ENCODE measurements at regions not wholly inside any gene's neighbourhood (a gene's known extent, or its start where the extent isn't known, plus 50 kb on each side); places are given as distances from the start of the nearest gene placed in this dataset.

GRCh38 chr17:77003699-77004098 is 135.5 kb downstream of the MGAT5B start (continued):
- TF ChIP-seq STAT6 (CRISPR knock-in tag; conservative IDR thresholded peaks at IDR 0.05; ENCODE audit: low read depth) (no peak), CBFB (CRISPR knock-in tag; IDR thresholded peaks at IDR 0.05; ENCODE audit: low read depth) (no peak), TP53 (CRISPR knock-in tag; IDR thresholded peaks at IDR 0.05) (no peak), USF1 (CRISPR knock-in tag; IDR thresholded peaks at IDR 0.05) (no peak), USF2 (CRISPR knock-in tag; IDR thresholded peaks at IDR 0.05) (no peak)

- DNase-seq (ENCODE audit: low spot score) (no peak), ATAC-seq (no peak)
- Mint-ChIP-seq H3K4me1 (peaks cover 10% of the 10 kb centered on the region), H3K4me3 (no peak overlapping the region), H3K36me3 (peaks cover 4% of the 10 kb centered on the region; the same call in 1 of the 2 replicates), H3K9me3 (peaks cover 7% of the 10 kb centered on the region), H3K27me3 (ENCODE audit: low read depth) (no peaks in the 10 kb centered on the region; the same call in 1 of the 2 replicates), H3K27ac (no peak overlapping the region)
- POLR2A ChIA-PET = interaction anchor here (0.5 kb wide), 1 partner anchor 67 kb away, joined by 7 read pairs; no protein-coding TSS in a partner anchor
- TF ChIP-seq USF2 (CRISPR knock-in tag; IDR thresholded peaks at IDR 0.05) = peak; percentile 50
- TF ChIP-seq ELF4 (CRISPR knock-in tag; IDR thresholded peaks at IDR 0.05; ENCODE audit: low read depth) = no peak
- TF ChIP-seq USF1 (CRISPR knock-in tag; IDR thresholded peaks at IDR 0.05) = peak; percentile 34; the same call in 1 of the 2 replicates
- CTCF ChIA-PET = interaction anchor here (0.8 to 3.3 kb wide), 5 partner anchors 25 to 139 kb away, joined by 3 to 26 read pairs (median 7); partner anchors contain the start of gene MGAT5B
Measured at GRCh38 chr17:77006971-77007649, 133.7 kb upstream of the SEC14L1 start.

- no peak for TF ChIP-seq JUN (CRISPR knock-in tag; IDR thresholded peaks at IDR 0.05)
- TF ChIP-seq OVOL2 (CRISPR knock-in tag; IDR thresholded peaks at IDR 0.05; ENCODE audit: borderline replicate concordance) = no peak
- no peak for TF ChIP-seq FOXK1 (CRISPR knock-in tag; IDR thresholded peaks at IDR 0.05)
- TF ChIP-seq ZNF512 (CRISPR knock-in tag; IDR thresholded peaks at IDR 0.05; ENCODE audit: borderline replicate concordance) = no peak
- peaks cover 7% of the 10 kb centered on the region for H3K9me3 Mint-ChIP-seq
- DNase-seq (ENCODE audit: low spot score) = no peak
- H3K27me3 Mint-ChIP-seq (ENCODE audit: low read depth) = no peaks in the 10 kb centered on the region; the same call in 1 of the 2 replicates
- no peak for ATAC-seq
- ChIA-PET CTCF (interaction anchor here (1.5 kb wide), 1 partner anchor 47 kb away, joined by 6 read pairs; no protein-coding TSS in a partner anchor), POLR2A (interaction anchor here (1.0 kb wide), 1 partner anchor 79 kb away, joined by 3 read pairs; no protein-coding TSS in a partner anchor)
- H3K36me3 Mint-ChIP-seq = peaks cover 4% of the 10 kb centered on the region; the same call in 1 of the 2 replicates
- H3K4me3 Mint-ChIP-seq = no peak overlapping the region
- no peak overlapping the region for H3K27ac Mint-ChIP-seq
- peaks cover 6% of the 10 kb centered on the region for H3K4me1 Mint-ChIP-seq
Measured at GRCh38 chr17:77009877-77010276, 130.9 kb upstream of the SEC14L1 start.
